ENCODE measurements at regions not wholly inside any gene's neighbourhood (a gene's known extent, or its start where the extent isn't known, plus 50 kb on each side); places are given as distances from the start of the nearest gene placed in this dataset.

- Histone ChIP-seq H3T11ph (ENCODE audit: low read length) (no peak overlapping the region), H3K79me1 (ENCODE audit: insufficient read depth, low read depth, low read length, poor library complexity, severe bottlenecking) (no peaks in the 10 kb centered on the region), H3K27ac (ENCODE audit: insufficient read length, low read depth, low read length) (no peak overlapping the region), H3K18ac (ENCODE audit: insufficient read length, low read depth, low read length) (no peak overlapping the region), H3K79me2 (ENCODE audit: insufficient read depth, low read length) (no peaks in the 10 kb centered on the region), H4K20me1 (ENCODE audit: control insufficient read depth, insufficient read depth, insufficient read length) (no peaks in the 10 kb centered on the region), H3K56ac (ENCODE audit: insufficient read length, low read depth, low read length) (no peak overlapping the region), H2BK5ac (ENCODE audit: insufficient read length, low read length) (no peak overlapping the region), H4K5ac (ENCODE audit: insufficient read length, low read depth, low read length) (no peak overlapping the region), H3K4me1 (ENCODE audit: insufficient read depth, low read length) (peaks cover 7% of the 10 kb centered on the region), H4K91ac (ENCODE audit: insufficient read length, low read depth, low read length) (no peak overlapping the region), H3K4ac (ENCODE audit: low read depth, low read length) (no peak overlapping the region), H3K23me2 (ENCODE audit: insufficient read length, low read depth, low read length, poor library complexity, severe bottlenecking) (no peaks in the 10 kb centered on the region), H2BK12ac (ENCODE audit: insufficient read length, low read depth, low read length) (no peak overlapping the region), H3K14ac (ENCODE audit: insufficient read depth, low read length) (no peak overlapping the region), H2BK120ac (ENCODE audit: low read depth, low read length, poor library complexity, severe bottlenecking) (no peak overlapping the region), H2BK15ac (ENCODE audit: low read depth, low read length) (no peak overlapping the region), H3K23ac (ENCODE audit: insufficient read length, low read depth, low read length) (no peak overlapping the region), H3K9me3 (ENCODE audit: control insufficient read depth, low read depth, low read length) (no peaks in the 10 kb centered on the region), H2BK20ac (ENCODE audit: low read depth, low read length, poor library complexity, severe bottlenecking) (no peak overlapping the region), H2AFZ (ENCODE audit: low read length) (no peak overlapping the region), H2AK5ac (ENCODE audit: insufficient read length, low read length) (no peak overlapping the region), H3K27me3 (ENCODE audit: insufficient read depth, low read length) (no peaks in the 10 kb centered on the region), H3K9ac (ENCODE audit: extremely low read depth, insufficient read length, low read length) (no peak overlapping the region), H4K8ac (replicated peaks; ENCODE audit: insufficient read length, low read depth, low read length) (no peak overlapping the region), H3K4me2 (ENCODE audit: insufficient read depth, insufficient read length, low read length) (no peak overlapping the region)
- Mint-ChIP-seq H3K9me3 (no peaks in the 10 kb centered on the region), H3K36me3 (ENCODE audit: insufficient read depth in 1 of 3, low read depth in 3 of 3) (no peaks in the 10 kb centered on the region), H3K27me3 (ENCODE audit: low read depth) (peaks cover under 1% of the 10 kb centered on the region; the same call in 1 of the 2 replicates), H3K4me3 (no peak overlapping the region), H3K4me1 (peaks cover 30 to 33% of the 10 kb centered on the region in 2 experiments), H3K27ac (no peak overlapping the region)
- no peak for TF ChIP-seq CTCF (conservative IDR thresholded peaks at IDR 0.05)
- WGBS (ENCODE audit: extremely low coverage, insufficient read length, low lambda C conversion rate): no CpG with 5 or more reads among the region's 3 CpGs
- DNase-seq: no peak
Observed at GRCh38 chr15:47410247-47410646, 307.1 kb upstream of the SEMA6D start.

Measured in H9 (cell line).